NCI-H2171 treated with DMSO at 0.1 percent for 48 hours (cell line): ENCODE measurements at regions not wholly inside any gene's neighbourhood (a gene's known extent, or its start where the extent isn't known, plus 50 kb on each side); places are given as distances from the start of the nearest gene placed in this dataset.

Experiments
- DNase-seq: peaks from one replicate; lab custom pipeline; 2025; lab: John Stamatoyannopoulos, UW

- no peak for DNase-seq
Observed at GRCh38 chr4:185071236-185071811, 53.0 kb downstream of the HELT start.

GRCh38 chr4:185079271-185079905, 61.1 kb downstream of the HELT start:
- no peak for DNase-seq

DNA sequence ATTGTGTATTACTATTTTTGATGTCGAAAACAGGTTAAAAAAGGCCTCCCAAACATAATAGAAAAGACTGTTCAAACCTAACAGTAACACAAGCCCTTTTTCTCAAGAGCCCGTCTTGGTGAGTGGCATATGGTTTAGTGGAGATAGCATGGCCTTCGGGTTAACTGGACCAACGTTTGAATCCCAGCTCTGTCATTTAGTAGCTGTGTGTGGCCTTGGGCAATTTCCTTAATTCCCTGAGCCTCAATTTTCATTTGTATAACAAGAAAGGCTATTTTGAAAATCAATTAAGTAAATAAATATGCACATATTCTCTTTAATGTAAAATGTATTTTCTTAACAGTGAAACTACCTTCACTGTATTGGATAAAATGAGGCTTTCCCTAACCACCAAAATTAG, 62.3 kb downstream of the HELT start:
- DNase-seq, result no peak

GRCh38 chr4:185082561-185082960, 60.5 kb upstream of the SLC25A4 start:
- no peak for DNase-seq

- DNase-seq, result peak; percentile 2
Observed at GRCh38 chr4:185086053-185086452, 57.0 kb upstream of the SLC25A4 start.

DNA sequence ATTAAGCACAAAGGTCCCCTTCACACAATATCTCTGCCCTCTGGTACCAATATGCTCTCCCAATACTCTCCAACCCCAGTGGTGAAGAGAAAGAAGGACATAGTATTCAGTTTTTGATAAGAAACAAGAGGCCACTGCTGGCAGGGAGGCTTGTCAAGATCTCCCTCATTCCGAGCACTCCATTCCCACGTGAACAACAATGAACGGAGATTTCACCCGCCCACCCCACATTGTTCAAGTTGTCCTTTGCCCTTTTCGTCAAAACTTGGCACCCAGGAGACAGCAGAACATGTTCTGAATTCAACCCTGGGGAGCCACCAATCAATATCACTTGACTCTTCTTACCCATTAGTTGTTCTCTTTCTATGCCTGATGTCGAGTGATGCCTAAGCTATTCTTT, 54.2 kb upstream of the SLC25A4 start:
- no peak for DNase-seq

- no peak for DNase-seq
Observed at GRCh38 chr4:185090592-185090991, 52.5 kb upstream of the SLC25A4 start.

- no peak for DNase-seq
Observed at GRCh38 chr4:185092535-185093197, 50.4 kb upstream of the SLC25A4 start.
